GM19025 (cell line): ENCODE measurements at regions not wholly inside any gene's neighbourhood (a gene's known extent, or its start where the extent isn't known, plus 50 kb on each side); places are given as distances from the start of the nearest gene placed in this dataset.

Source experiments
- ATAC-seq: cut with Tn5 transposase; IDR thresholded peaks from one replicate; pipeline ENCODE4 v1.9.1; 2021; ENCODE audit warnings: mild to moderate bottlenecking, low read depth, moderate library complexity; ENCODE audit not compliant: unreplicated experiment

DNA sequence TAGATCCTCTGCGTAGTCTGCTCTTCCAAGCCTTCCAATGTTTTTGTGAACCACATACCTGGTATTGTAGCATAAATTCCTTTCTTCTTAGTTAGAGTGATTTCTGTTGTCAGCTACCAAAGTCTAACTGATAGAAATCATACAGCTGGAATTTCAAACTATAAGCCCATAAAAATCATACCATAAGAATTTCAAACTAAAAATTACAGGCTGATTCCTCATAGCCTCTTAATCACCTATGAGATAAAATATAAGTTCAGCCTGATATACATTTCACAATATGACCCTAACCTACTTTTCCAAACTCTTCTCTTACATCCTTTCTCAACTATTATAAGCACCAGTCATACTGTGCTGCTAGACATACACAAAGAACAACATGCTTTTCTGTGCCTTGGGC lies 64.8 kb downstream of the PTHLH start:
- no peak for ATAC-seq

DNA sequence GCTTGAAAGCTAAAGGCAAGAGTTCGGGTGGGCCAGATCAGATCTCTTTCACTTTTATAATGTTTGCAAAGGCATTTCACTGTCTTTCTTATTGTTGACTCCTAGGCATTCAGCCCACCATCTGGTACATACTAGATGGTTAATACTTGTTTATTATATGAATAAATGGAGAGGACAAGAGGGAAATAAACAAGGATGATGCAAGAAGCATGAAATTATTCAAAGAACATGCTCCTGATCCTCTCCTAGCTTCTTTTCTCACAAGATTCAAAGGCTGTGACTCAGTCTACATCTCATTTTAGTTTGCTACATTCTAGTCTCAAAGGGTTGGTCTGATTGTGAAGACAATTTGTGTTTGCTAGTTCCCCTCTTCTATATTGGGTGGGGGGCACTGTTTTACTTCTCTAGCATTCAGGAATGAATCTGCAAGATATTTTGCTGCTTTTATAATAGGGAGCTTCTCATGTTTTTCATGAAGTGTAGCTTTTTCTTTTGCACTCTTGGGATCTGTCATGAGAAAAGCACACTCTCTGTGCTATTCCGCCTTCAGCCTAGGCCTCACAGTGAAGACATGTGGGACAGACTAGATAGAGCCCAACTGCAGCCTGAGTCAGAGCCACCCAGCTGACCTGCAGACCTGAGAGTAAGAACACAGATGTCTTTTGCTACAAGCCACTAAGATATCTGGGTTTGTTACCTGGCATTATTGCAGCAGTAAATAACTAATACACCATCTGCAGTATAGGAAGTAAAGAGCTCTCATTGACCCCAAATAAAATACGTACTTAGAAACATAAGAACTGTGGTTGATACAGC lies 65.7 kb downstream of the PTHLH start:
- no peak for ATAC-seq

DNA sequence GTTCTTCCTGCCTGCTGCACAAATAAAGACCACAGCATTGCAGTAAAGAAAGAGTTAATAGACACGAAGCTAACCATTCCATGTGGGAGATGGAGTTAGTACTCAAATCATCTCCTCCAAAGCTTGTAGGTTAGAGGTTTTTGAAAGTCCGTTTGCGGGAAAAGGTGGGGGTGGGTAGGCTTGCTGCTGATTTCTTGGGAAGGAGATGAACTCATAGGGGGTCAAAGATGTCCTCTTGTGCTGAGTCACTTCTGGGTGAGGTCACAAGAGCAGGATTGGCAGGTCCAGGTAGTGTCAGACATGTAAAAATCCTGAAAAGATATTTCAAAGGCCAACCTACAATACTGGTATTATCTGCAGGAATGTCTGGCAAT lies 66.4 kb downstream of the PTHLH start:
- no peak for ATAC-seq

DNA sequence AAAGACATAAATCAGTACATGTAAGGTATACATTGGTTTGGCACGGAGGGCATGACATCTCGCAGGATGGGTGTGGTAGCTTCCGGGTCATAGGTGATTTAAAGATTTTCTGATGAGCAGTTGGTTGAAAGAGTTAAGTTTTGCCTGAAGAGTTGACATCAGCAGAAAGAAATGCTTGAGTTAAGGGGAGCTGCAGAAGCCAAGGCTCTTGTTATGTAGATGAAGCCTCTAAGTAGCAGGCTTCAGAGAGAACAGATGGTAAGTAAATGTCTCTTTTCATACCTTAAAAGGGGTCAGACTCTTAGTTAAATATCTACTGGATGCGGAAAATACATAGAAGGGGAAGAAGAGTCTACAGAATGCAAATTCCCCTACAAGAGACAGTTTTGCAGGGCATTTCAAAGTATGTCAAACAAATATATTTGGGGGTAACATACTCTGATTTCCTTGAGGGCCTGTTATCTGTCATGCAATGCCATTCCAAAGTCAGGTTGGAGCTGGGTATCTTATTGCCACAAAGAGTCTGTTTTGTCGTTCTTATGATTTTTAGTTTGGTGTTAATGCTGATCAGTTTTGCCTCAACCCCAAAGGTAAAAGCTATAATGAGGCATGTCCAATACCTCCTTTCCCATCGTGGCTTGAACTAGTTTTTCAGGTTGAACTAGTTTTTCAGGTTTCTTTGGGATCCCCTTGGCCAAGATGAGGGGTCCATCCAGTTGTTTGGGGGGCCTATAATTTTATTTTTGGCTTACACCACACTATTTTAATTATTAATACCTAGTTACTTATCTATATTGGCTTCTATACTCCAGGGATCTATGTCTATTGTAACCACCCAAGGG lies 67.0 kb downstream of the PTHLH start:
- no peak for ATAC-seq

DNA sequence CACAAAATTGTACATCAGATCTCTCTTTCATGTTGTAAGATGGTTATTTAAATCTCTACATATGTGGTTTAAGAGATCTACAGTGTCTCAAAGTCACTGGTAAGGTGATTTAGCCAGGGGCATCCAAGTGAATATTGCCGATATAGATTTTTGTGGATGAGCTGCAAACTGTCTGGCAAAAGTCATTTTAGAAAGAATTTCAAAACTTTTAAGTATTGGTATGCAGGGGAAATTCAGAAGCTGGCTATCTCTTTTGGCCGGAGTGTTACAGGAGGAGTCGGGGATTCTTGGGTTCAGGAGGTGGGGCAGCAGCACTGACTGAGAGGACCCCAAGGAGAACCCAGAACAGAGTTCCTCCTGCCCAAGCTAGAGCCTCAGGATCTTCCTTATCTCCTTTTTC lies 69.9 kb downstream of the PTHLH start:
- no peak for ATAC-seq

DNA sequence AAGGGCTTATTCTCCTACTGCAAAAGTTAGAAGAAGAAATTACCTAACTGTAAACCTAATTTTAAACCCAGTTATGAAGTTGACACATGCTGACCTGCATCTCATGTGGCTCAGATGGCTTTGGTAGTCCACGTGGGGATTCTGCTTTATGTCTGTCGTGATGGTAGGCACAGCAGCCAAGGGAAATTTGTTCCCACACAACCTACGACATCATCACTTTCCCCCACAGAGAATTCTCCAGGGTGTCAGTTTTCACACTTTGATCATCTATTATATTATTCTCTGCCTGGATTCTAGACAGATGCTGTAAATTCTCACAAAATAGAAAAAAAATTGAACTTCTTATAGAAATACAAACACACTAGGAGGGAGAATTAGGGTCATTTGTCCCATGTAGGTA lies 70.6 kb downstream of the PTHLH start:
- no peak for ATAC-seq

DNA sequence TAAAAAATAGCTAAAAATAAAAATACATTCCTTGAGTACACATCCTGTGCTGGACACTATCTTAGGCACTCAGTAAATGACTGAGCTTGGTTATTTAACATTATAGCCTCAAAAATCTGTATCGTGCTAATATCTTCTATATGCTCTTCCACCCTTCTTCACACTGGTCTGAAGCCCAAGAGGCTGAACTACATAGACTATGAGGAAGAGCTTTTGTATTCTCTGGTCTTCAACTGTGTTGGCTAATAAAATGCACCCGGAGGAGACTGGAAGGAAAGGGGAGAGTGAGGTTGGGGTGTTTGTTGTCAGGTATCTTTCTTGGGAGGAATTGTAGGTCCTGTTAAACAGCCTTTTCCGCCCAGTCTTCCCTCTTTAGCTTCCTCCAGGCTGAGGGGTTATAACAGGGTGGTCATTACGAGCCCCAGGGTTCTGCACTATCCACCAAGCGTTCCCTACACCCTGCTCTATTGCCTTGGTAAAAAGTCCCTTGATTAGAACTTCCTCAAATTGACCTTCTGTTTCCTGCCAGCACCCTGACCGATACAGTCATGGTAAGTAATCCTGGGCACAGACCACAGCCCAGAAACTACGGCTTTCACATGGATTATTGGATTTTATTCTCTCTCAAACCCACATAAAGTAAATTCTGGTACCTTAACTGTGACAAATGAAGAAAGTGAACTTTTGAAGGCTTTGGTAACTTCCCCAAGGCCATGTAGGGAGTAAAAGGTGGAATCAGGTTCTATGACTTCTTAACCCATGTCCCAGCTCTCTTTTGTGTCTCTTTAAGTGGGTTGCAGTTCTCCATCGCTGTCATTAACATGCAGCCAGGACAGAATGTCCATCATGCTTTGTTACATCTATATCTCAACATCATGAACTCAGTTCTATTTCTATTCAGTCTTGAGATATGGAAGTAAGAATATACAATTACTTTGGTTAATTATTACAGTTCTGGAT lies 71.3 kb downstream of the PTHLH start:
- ATAC-seq, result no peak

DNA sequence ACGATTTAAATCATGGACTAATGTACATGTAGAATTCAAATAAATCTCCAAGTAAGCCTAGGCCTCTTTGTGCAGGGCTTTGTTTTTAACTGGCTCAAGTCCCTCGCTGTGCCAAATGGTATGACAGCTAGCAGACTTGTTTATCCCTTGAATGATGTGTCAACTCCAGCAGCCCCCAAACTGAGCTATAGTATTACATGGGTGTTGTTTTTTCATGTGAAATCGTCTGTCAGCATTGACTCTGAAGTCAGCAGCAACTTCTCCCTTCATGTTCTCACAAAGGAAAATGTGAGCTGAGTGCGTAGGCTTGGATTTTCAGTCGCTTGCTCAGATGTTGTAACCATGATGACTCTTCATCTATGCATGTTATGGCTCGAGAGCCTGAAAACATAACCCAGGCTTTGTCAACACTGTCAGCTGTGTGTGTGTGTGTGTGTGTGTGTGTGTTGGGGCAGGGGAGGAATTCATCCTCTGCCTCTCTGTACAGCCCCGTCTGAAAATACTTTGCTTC lies 73.3 kb downstream of the PTHLH start:
- ATAC-seq, result no peak

DNA sequence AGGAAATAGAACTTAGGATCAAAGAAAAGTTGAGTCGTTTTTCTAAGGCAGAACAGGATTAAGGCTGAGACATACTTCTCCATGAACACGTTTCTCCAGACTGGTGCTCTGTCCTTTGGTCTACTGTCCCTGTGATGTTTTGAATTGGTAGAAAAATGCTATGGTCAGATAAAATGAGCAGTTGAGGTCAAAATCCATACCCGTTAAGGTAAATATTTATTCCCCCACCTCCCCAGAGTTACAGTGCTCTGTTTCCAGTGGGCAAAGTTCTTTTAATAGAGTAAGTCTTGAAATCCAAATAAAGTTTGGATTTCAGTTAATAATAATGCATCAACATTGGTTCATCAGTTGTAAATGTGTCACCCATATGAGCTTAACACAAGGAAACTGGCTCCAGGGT lies 74.5 kb downstream of the PTHLH start:
- no peak for ATAC-seq

DNA sequence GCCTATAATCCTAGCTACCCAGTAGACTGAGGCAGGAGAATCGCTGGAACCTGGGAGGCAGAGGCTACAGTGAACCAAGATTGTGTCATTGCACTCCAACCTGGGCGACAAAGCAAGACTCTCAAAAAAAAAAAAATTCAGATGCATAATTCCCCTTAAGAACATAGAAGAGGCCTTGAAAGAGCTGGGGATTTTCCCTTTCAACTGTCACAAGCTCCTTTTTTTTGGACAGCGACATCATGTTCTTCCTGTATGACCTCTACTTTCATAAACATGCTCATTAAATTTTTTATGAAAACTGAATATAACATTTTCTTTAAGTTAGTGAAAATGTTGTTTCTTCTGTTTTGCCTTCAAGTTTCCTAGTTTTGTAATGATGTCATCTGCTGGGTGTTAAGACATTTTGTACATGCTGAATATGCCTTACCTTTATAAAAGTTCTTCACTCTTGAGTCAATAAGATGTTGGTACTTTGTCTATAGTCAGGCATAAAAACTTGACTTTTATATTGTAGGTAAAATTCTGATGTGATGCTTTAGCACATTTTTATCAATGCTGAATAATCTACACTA lies 76.0 kb downstream of the PTHLH start:
- no peak for ATAC-seq

DNA sequence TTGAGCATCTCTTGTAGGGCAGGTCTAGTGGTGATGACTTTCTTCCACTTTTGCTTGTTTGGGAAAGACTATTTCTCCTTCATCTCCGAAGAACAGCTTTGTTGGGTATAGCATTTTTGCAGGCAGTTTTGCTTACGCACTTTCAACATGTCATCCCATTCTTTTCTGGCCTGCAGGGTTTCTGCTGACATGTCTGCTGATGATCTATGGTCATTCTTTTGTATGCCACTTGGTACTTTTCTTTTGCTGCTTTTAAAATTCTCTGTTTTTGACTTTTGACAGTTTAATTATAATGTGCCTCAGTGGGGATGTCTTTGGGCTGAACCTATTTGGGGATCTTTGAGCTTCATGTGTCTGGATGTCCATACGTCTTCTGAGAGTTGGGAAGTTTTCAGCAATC lies 78.2 kb downstream of the PTHLH start:
- ATAC-seq, result no peak

DNA sequence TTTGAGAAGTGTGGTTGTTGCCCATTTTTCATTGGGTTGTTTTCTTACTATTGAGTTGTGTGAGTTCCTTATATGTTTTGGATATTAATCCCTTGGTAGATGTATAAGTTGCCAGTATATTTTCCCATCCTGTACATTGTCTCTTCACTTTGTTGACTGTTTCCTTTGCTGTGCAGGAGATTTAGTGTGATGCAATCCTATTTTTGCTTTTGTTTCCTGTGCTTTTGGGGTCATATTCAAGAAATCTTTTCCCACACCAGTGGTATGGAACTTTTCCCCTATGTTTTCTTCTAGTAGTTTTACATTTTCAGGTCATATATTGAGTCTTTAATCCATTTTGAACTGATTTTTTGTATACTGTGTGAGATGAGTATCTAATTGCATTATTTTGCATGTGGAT lies 92.8 kb downstream of the PTHLH start:
- no peak for ATAC-seq

DNA sequence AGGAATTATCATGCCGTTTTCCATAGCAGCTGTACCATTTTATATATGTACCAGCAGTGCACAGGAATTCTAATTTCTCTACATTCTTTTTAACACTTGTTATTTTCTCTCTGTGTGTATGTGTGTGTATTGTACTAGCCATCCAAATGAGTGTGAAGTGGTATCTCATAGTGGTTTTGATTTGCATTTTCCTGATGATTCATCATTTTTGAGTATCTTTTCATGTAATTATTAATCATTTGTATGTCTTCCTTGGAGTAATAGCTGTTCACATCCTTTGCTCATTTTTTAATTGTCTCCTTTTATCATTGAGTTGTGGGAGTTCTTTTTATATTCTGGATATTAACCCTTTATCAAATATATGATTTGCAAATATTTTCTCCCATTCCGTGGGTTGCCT lies 95.6 kb upstream of the MANSC4 start:
- ATAC-seq, result no peak

DNA sequence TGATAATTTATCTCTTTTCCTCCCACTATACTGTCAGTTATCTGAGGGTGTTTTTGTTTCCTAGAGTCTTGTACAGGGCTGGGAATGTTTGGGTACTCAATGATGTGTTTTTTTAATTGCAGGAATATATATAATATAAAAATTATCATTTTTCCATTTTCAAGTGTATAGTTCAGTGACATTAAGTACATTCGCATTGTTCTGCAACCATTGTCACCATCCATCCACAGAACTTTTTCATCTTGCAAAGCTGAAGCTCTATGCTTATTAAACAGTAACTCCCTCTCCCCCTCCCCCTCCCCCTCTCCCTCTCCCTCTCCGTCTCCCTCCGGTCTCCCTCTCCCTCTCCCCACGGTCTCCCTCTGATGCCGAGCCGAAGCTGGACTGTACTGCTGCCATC lies 93.0 kb upstream of the MANSC4 start:
- no peak for ATAC-seq

DNA sequence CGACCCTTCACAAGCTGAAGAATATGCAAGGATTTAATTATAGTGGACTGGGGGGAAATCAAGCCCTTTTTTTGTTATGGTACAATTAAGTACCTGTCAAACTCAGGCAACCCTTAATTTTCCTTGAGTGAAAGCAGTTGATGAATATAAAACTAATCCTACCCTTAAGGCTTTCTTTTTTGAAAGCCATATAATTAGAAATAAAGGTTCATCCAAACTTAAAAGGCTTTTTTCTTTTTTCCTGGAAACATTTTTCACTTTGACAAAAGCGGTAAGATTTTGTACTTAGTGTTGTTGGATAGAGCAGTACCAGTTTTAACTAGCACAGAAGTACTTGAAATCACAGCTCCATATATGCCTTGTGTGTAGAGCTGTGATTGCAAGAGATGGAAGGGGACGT lies 91.9 kb upstream of the MANSC4 start:
- ATAC-seq, result no peak

DNA sequence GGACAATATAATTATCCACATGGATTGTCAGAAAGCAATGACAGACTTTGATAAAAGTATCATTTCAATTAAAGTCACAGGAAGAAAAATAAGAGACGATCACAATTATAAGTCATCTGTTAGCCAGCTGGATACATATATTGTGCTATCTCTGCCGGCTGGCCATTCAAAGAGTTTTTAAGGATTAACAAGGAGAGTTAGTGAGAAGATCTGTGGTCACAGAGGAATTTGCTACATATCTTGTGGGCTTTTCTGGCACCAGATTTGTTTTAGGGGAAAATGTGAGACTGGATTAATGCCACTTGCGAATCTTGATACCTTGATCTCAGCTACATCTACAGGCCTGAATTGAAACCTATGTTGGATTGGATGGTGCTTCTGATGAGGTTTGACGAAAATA lies 90.9 kb upstream of the MANSC4 start:
- no peak for ATAC-seq

DNA sequence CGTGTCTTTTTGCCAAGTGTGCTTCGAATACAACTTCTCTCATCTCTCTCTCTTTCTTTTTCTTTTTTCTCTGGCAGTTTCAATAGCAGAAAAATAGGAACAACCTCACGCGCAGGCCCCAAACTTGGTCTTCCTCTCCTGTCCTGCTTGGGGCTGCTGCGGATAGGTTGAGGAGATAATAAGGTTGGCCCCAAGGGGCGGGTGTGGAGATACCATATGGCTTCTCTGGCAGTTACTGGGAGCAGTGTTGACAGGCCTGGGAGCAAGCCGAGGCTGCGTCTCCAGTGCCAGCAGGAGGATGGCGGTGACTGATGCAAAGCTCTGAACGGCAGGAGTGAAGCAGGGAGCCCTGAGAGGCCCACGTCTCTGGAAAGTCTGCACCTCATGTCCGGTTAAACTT lies 89.5 kb upstream of the MANSC4 start:
- no peak for ATAC-seq

DNA sequence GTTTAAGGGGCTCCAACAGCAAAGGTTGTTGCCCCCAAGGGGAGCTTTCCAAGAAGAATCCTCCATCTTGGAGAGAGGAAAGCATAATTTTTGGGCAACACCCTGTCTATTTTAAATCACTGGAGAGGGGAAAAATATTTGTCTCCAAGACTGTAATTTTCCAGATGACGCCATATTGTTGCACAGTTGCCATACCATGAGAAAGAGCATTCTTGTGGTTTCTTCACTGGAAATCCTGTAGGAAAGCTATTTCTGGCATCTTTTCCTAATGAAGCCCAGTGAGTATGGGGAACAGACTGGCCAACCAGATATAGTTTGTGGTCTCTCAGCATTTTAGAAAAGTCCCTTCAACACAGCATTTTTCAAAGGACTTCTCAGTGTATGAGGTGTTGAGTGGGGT lies 88.1 kb upstream of the MANSC4 start:
- no peak for ATAC-seq

DNA sequence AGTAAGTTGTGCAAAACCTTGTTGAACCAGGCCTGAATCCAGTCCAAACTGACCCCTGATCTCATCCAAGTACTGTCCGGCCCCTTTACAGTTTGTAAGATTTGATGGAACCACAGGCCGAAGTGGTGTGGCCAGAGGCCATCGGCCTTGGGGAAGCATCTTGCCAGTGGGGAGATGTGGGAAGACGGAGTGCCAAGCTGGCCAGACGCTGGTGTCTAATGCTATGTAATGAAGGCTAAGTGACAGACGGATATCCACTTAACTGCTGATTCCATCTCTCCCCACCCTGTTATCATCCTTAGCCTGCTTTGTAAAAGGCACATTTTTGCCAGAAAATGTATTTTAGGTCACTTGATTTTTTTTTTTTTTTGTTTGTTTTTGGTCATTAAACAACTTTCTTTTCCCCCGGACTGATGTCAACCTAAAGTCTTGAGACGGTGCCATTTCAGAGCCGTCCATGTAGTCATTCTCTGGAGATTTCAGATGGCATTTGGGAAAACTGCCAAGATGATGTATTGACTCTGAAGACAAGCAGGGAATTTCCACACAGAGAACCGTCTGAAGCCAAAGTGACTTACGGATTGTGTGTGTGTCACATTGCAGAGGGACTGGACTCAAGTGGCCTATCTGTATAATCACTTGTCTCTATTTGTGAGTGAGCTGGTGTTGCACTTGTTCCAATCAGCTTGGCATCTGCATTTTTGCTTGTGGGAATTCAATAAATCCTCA lies 86.5 kb upstream of the MANSC4 start:
- ATAC-seq, result no peak

DNA sequence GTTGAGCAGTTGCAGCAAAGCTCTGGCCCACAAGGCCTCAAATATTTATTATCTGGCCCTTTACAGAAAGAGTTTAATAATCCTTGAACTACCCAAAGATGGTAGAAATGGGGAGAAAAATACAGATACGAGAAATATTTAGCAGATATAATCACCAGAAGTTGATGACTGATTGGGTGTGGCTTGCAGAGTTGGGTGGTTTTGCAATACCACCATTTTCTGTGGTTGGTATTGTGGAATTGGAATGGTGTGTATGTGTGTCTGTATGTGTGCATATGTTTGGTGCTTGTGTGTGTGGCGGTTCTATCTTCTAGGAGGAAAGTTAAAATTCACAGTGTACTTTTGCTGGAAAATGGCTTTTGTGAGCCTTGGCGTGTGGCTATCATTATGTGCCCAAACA lies 85.4 kb upstream of the MANSC4 start:
- ATAC-seq, result no peak
